ENCODE measurements at regions not wholly inside any gene's neighbourhood (a gene's known extent, or its start where the extent isn't known, plus 50 kb on each side); places are given as distances from the start of the nearest gene placed in this dataset.

DNA sequence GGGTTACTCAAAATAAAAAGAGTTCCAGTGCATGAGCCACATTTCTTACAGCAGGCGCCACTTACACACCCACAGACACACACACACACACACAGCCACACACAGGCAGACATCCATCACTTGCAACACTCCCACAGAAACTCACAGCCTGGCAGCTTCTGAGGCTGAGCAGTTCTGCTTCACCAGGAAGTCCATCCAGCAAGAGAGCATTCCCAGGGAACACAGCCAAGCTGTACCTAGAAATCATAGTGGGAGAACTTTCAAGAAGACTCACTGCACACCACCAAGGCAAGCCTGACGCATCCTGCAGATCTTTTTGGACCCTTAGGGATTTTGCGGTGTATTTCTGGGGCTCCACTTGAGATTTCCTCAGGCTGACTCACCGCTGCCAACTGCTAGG, 140.9 kb upstream of the WSB1 start:
- TF ChIP-seq, protein P1, sequence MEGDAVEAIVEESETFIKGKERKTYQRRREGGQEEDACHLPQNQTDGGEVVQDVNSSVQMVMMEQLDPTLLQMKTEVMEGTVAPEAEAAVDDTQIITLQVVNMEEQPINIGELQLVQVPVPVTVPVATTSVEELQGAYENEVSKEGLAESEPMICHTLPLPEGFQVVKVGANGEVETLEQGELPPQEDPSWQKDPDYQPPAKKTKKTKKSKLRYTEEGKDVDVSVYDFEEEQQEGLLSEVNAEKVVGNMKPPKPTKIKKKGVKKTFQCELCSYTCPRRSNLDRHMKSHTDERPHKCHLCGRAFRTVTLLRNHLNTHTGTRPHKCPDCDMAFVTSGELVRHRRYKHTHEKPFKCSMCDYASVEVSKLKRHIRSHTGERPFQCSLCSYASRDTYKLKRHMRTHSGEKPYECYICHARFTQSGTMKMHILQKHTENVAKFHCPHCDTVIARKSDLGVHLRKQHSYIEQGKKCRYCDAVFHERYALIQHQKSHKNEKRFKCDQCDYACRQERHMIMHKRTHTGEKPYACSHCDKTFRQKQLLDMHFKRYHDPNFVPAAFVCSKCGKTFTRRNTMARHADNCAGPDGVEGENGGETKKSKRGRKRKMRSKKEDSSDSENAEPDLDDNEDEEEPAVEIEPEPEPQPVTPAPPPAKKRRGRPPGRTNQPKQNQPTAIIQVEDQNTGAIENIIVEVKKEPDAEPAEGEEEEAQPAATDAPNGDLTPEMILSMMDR (IDR thresholded peaks at IDR 0.05) = no peak
- no peak for TF ChIP-seq POLR2AphosphoS5 (IDR thresholded peaks at IDR 0.05)
- no peak for TF ChIP-seq EP300 (IDR thresholded peaks at IDR 0.05)

Measured in sigmoid colon (tissue), 4 donors.